HepG2 (cell line): ENCODE measurements at regions not wholly inside any gene's neighbourhood (a gene's known extent, or its start where the extent isn't known, plus 50 kb on each side); places are given as distances from the start of the nearest gene placed in this dataset.

Source experiments
- ATAC-seq: fragments of 200-7000 bp; cut with Tn5 transposase; 3 replicates; pipeline ENCODE4 v1.9.1; 2020; ENCODE audit warnings: mild to moderate bottlenecking, moderate library complexity
- BruUV-seq: library from RNA; stranded (reverse); fragments of 400-500 nt; replicated peaks from 2 replicates; lab custom pipeline; 2021; lab: Mats Ljungman, UMichigan
- CTCF ChIA-PET: fragments of 300-600 bp; formaldehyde crosslinking; extraction: SDS; loops from one replicate; lab custom pipeline; 2021; ENCODE audit warnings: low total read pairs, inconsistent platforms, low intra/inter-chr PET ratio; lab: Yijun Ruan, JAX
- POLR2A ChIA-PET: fragments of 350-600 bp; sonication (Branson Sonifier 250); formaldehyde crosslinking; loops from one replicate; lab custom pipeline; 2020; ENCODE audit warnings: antibody characterized with exemption, inconsistent platforms; lab: Yijun Ruan, JAX
- DNase-seq: peaks from one replicate; pipeline ENCODE4 v3.0.0-alpha.2; 2015; ENCODE audit warnings: low spot score
- FAIRE-seq: peaks from 3 replicates; lab custom pipeline; 2011; peaks lifted over from hg19 to GRCh38; lab: Jason Lieb, UNC
- H2AFZ ChIP-seq: one replicate; pipeline ENCODE4 v1.6.1; 2011; ENCODE audit warnings: low read length, inconsistent platforms
- H3K27ac ChIP-seq: fragments of 300-600 bp; 3 replicates; pipeline ENCODE4 v1.8.0; 2011; ENCODE audit warnings: mixed run types, mild to moderate bottlenecking, mixed read lengths, low read length, inconsistent platforms; ENCODE audit not compliant: insufficient read depth; ENCODE audit errors: extremely low read length
- H3K27me3 ChIP-seq, 2 experiments: fragments of 200-600 bp in 1 of 2; 2 replicates in 1 of 2; 3 replicates in 1 of 2; pipeline versions ENCODE4 v1.6.0 to v1.8.0; 2011; ENCODE audit warnings: low read length in 2 of 2, mild to moderate bottlenecking in 2 of 2, moderate library complexity in 2 of 2, inconsistent platforms in 1 of 2; ENCODE audit not compliant: insufficient read depth in 2 of 2, control insufficient read depth in 1 of 2
- H3K36me3 ChIP-seq, 2 experiments: fragments of 200-600 bp in 1 of 2; replicated peaks in 1 of 2; 2 replicates in 1 of 2; 3 replicates in 1 of 2; pipeline versions ENCODE4 v1.5.1 to v1.8.0; 2011; ENCODE audit warnings: low read length in 2 of 2, inconsistent platforms in 1 of 2; ENCODE audit not compliant: insufficient read depth in 2 of 2, control insufficient read depth in 1 of 2
- H3K4me1 ChIP-seq: 2 replicates; pipeline ENCODE4 v1.5.1; 2012; ENCODE audit warnings: low read length, inconsistent platforms; ENCODE audit not compliant: insufficient read depth
- H3K4me2 ChIP-seq: 2 replicates; pipeline ENCODE4 v1.6.0; 2011; ENCODE audit warnings: low read depth, low read length, inconsistent platforms
- H3K4me3 ChIP-seq, 3 experiments: fragments of 200-600 bp in 1 of 3; sonication (generic), shearing (Covaris generic) in 1 of 3; replicated peaks in 1 of 3; 2 replicates each; pipeline ENCODE4 v1.5.1; 2011 to 2016; ENCODE audit warnings: low read length in 3 of 3, inconsistent platforms in 2 of 3, low read depth in 2 of 3, mild to moderate bottlenecking in 2 of 3, control low read depth in 1 of 3, mixed read lengths in 1 of 3; ENCODE audit not compliant: insufficient read depth in 1 of 3
- H3K79me2 ChIP-seq: one replicate; pipeline ENCODE4 v1.6.1; 2011; ENCODE audit warnings: low read length, inconsistent platforms; ENCODE audit not compliant: insufficient read depth
- H3K9ac ChIP-seq: 2 replicates; pipeline ENCODE4 v1.6.0; 2011; ENCODE audit warnings: mild to moderate bottlenecking, low read depth, low read length, inconsistent platforms; ENCODE audit not compliant: insufficient read depth
- H3K9me3 ChIP-seq: 2 replicates; pipeline ENCODE4 v1.5.1; 2012; ENCODE audit warnings: mild to moderate bottlenecking, low read length
- H4K20me1 ChIP-seq: 2 replicates; pipeline ENCODE4 v1.6.0; 2011; ENCODE audit warnings: inconsistent platforms, mild to moderate bottlenecking, low read length, moderate library complexity; ENCODE audit not compliant: insufficient read depth
- ATF6 ChIP-seq: sonication (generic); formaldehyde crosslinking; conservative IDR thresholded peaks from 2 replicates; pipeline ENCODE4 v1.4.0; 2020; ENCODE audit warnings: missing genetic modification reagents
- DMAP1 ChIP-seq: IDR thresholded peaks from 2 replicates; pipeline ENCODE4 v1.6.1; 2016
- JUN ChIP-seq: sonication (generic); formaldehyde crosslinking; IDR thresholded peaks from 2 replicates; pipeline ENCODE4 v1.4.0; 2020; ENCODE audit warnings: mild to moderate bottlenecking, missing genetic modification reagents
- JUNB ChIP-seq: sonication (generic); formaldehyde crosslinking; IDR thresholded peaks from 2 replicates; pipeline ENCODE4 v1.8.0; 2022; ENCODE audit warnings: missing genetic modification reagents, mild to moderate bottlenecking, borderline replicate concordance
- KAT7 ChIP-seq: IDR thresholded peaks from 2 replicates; pipeline ENCODE4 v1.6.1; 2018; ENCODE audit warnings: borderline replicate concordance, missing compliant biosample characterization
- MAFF ChIP-seq: IDR thresholded peaks from 2 replicates; pipeline ENCODE4 v1.6.1; 2011; ENCODE audit warnings: low read depth, low read length, improper control_type of control experiment
- MAFK ChIP-seq, 2 experiments: IDR thresholded peaks in 1 of 2; conservative IDR thresholded peaks in 1 of 2; 2 replicates each; pipeline ENCODE4 v1.6.1; 2011; ENCODE audit warnings: improper control_type of control experiment in 2 of 2, low read length in 2 of 2
- SALL2 ChIP-seq: sonication (generic); formaldehyde crosslinking; IDR thresholded peaks from 2 replicates; pipeline ENCODE4 v1.8.1; 2023; ENCODE audit warnings: mild to moderate bottlenecking, missing genetic modification reagents, inconsistent platforms
- TRIM24 ChIP-seq: sonication (generic); formaldehyde crosslinking; IDR thresholded peaks from 2 replicates; pipeline ENCODE4 v1.8.0; 2022; ENCODE audit warnings: mild to moderate bottlenecking, missing genetic modification reagents
- ZFP36 ChIP-seq: fragments of 150-350 bp; IDR thresholded peaks from 2 replicates; pipeline ENCODE4 v1.6.1; 2018; ENCODE audit warnings: borderline replicate concordance, low read length, low read depth; ENCODE audit not compliant: partially characterized antibody
- ZNF337 ChIP-seq: sonication (generic); formaldehyde crosslinking; IDR thresholded peaks from 2 replicates; pipeline ENCODE4 v1.5.1; 2020; ENCODE audit warnings: missing genetic modification reagents, low read depth, mild to moderate bottlenecking, borderline replicate concordance
- ZNF530 ChIP-seq: sonication (generic); formaldehyde crosslinking; IDR thresholded peaks from 2 replicates; pipeline ENCODE4 v1.5.0; 2020; ENCODE audit warnings: low read depth, mild to moderate bottlenecking, missing genetic modification reagents
- WGBS: methylation state at CpG from one replicate; pipeline ENCODE4 v1.1.6; 2017; ENCODE audit warnings: low lambda C conversion rate; 5-methylcytosine and 5-hydroxymethylcytosine counted together
- in situ Hi-C: cut with HindIII; loops from 2 replicates; pipeline ENCODE4 v1.10.0; 2017; ENCODE audit warnings: low pct_unique_long_range_greater_than_20kb; ENCODE audit not compliant: extremely low pct_ligation_motif_present
- intact Hi-C: fragments of 100-400 bp; cut with micrococcal nuclease; formaldehyde crosslinking; loops from one replicate; pipeline ENCODE4 v1.10.0; 2022; ENCODE audit not compliant: unreplicated experiment
- TF ChIP-seq, protein P1 (sequence below): sonication (generic); formaldehyde crosslinking; IDR thresholded peaks from 2 replicates; pipeline ENCODE4 v1.5.0; 2020; ENCODE audit warnings: mild to moderate bottlenecking, missing genetic modification reagents, borderline replicate concordance
- TF ChIP-seq, protein P2 (sequence below): sonication (generic); formaldehyde crosslinking; conservative IDR thresholded peaks from 2 replicates; pipeline ENCODE4 v1.5.0; 2020; ENCODE audit warnings: missing genetic modification reagents

GRCh38 chr7:8320174-8320573 lies 58.2 kb upstream of the ICA1 start:
- 0% methylated on average over 1 of the region's 1 CpG for WGBS
- in situ Hi-C loops = no loop called here
- Histone ChIP-seq H4K20me1 (no peaks in the 10 kb centered on the region), H3K27me3 (no peaks in the 10 kb centered on the region), H3K79me2 (no peaks in the 10 kb centered on the region), H3K9me3 (no peaks in the 10 kb centered on the region), H3K4me1 (no peaks in the 10 kb centered on the region), H3K4me2 (no peak overlapping the region), H3K27ac (no peak overlapping the region), H3K4me3 (no peak overlapping the region), H2AFZ (no peak overlapping the region), H3K9ac (no peak overlapping the region), H3K36me3 (no peaks in the 10 kb centered on the region)
- TF ChIP-seq JUN = no peak
- TF ChIP-seq, protein P1, sequence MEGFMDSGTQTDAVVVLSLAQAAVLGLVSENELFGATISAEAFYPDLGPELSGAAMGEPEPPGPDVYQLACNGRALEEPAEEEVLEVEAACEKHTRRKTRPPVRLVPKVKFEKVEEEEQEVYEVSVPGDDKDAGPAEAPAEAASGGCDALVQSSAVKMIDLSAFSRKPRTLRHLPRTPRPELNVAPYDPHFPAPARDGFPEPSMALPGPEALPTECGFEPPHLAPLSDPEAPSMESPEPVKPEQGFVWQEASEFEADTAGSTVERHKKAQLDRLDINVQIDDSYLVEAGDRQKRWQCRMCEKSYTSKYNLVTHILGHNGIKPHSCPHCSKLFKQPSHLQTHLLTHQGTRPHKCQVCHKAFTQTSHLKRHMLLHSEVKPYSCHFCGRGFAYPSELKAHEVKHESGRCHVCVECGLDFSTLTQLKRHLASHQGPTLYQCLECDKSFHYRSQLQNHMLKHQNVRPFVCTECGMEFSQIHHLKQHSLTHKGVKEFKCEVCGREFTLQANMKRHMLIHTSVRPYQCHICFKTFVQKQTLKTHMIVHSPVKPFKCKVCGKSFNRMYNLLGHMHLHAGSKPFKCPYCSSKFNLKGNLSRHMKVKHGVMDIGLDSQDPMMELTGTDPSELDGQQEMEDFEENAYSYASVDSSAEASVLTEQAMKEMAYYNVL (CRISPR knock-in tag) = no peak
- no peak for TF ChIP-seq ZFP36
- TF ChIP-seq JUNB = no peak
- TF ChIP-seq ZNF337 = no peak
- ChIA-PET CTCF (no interaction called here), POLR2A (no interaction called here)
- ATAC-seq (no peak), DNase-seq (no peak), FAIRE-seq (no peak)
- intact Hi-C loops = no loop called here
- no TSS peak for BruUV-seq

- intact Hi-C loops (no loop called here), in situ Hi-C loops (no loop called here)
- Histone ChIP-seq H2AFZ (no peak overlapping the region), H3K27ac (no peak overlapping the region), H3K36me3 (no peaks in the 10 kb centered on the region), H3K4me2 (no peak overlapping the region), H3K79me2 (no peaks in the 10 kb centered on the region), H3K4me3 (no peak overlapping the region), H3K27me3 (no peaks in the 10 kb centered on the region), H3K9ac (no peak overlapping the region), H3K4me1 (no peaks in the 10 kb centered on the region), H4K20me1 (no peaks in the 10 kb centered on the region), H3K9me3 (no peaks in the 10 kb centered on the region)
- DNase-seq (no peak), ATAC-seq (no peak), FAIRE-seq (no peak)
- CTCF ChIA-PET = no interaction called here
- no TSS peak for BruUV-seq
- POLR2A ChIA-PET = no interaction called here
- TF ChIP-seq ZNF530 (CRISPR knock-in tag) (no peak), ATF6 (CRISPR knock-in tag) (no peak), DMAP1 (no peak), TRIM24 (no peak), MAFK (conservative IDR thresholded peaks at IDR 0.05 in 1 of 2, IDR thresholded peaks at IDR 0.05 in 1 of 2; ENCODE audit: low read length in 2 of 2) (peak; percentile 50 to 66), MAFF (peak; percentile 56), KAT7 (CRISPR knock-in tag) (no peak), SALL2 (CRISPR knock-in tag) (no peak)
- TF ChIP-seq, protein P2, sequence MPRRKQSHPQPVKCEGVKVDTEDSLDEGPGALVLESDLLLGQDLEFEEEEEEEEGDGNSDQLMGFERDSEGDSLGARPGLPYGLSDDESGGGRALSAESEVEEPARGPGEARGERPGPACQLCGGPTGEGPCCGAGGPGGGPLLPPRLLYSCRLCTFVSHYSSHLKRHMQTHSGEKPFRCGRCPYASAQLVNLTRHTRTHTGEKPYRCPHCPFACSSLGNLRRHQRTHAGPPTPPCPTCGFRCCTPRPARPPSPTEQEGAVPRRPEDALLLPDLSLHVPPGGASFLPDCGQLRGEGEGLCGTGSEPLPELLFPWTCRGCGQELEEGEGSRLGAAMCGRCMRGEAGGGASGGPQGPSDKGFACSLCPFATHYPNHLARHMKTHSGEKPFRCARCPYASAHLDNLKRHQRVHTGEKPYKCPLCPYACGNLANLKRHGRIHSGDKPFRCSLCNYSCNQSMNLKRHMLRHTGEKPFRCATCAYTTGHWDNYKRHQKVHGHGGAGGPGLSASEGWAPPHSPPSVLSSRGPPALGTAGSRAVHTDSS (CRISPR knock-in tag) = no peak
Observed at GRCh38 chr7:8321312-8321711, 59.3 kb upstream of the ICA1 start.
